Type B pancreatic cell (in vitro differentiated cells): ENCODE measurements at regions not wholly inside any gene's neighbourhood (a gene's known extent, or its start where the extent isn't known, plus 50 kb on each side); places are given as distances from the start of the nearest gene placed in this dataset.

ENCODE experiments used
- DNase-seq: peaks from one replicate; pipeline ENCODE4 v3.0.0; 2021; ENCODE audit warnings: mixed read lengths; ENCODE audit not compliant: unreplicated experiment; ENCODE audit errors: extremely low spot score
- H3K27ac Mint-ChIP-seq: 2 replicates; pipeline ENCODE4 v1.8.0; 2021; ENCODE audit warnings: mild to moderate bottlenecking, mixed read lengths
- H3K27me3 Mint-ChIP-seq: 2 replicates; pipeline ENCODE4 v1.8.0; 2021; ENCODE audit warnings: mixed read lengths
- H3K36me3 Mint-ChIP-seq: 2 replicates; pipeline ENCODE4 v1.8.0; 2021; ENCODE audit warnings: mixed read lengths
- H3K4me1 Mint-ChIP-seq: one replicate; pipeline ENCODE4 v1.8.0; 2021; ENCODE audit warnings: mixed read lengths; ENCODE audit not compliant: unreplicated experiment
- H3K4me3 Mint-ChIP-seq: 2 replicates; pipeline ENCODE4 v1.8.0; 2021; ENCODE audit warnings: mild to moderate bottlenecking, mixed read lengths
- H3K9me3 Mint-ChIP-seq: 2 replicates; pipeline ENCODE4 v1.8.0; 2021; ENCODE audit warnings: mixed read lengths
- CTCF ChIP-seq: fragments of 200-600 bp; sonication (generic); conservative IDR thresholded peaks from 2 replicates; pipeline ENCODE4 v1.5.0; 2021; ENCODE audit warnings: antibody characterized with exemption, mild to moderate bottlenecking

GRCh38 chr22:42194953-42195352 is 64.3 kb upstream of the CYP2D6 start:
- Mint-ChIP-seq H3K9me3 (no peaks in the 10 kb centered on the region), H3K27ac (peak overlapping the region; percentile 95), H3K27me3 (no peaks in the 10 kb centered on the region)

GRCh38 chr22:42194104-42194851 is 63.7 kb upstream of the CYP2D6 start:
- Mint-ChIP-seq H3K4me1 (peaks cover 32% of the 10 kb centered on the region), H3K27me3 (no peaks in the 10 kb centered on the region), H3K27ac (peak overlapping the region; percentile 95), H3K4me3 (peak overlapping the region; percentile 67), H3K9me3 (no peaks in the 10 kb centered on the region), H3K36me3 (peaks cover 3% of the 10 kb centered on the region)
- TF ChIP-seq CTCF, result no peak
- DNase-seq, result no peak

More at GRCh38 chr22:42194953-42195352, 64.3 kb upstream of the CYP2D6 start:
- peaks cover 5% of the 10 kb centered on the region for H3K36me3 Mint-ChIP-seq
- H3K4me1 Mint-ChIP-seq, result peaks cover 26% of the 10 kb centered on the region
- no peak for TF ChIP-seq CTCF
- no peak for DNase-seq
- peak overlapping the region; percentile 67 for H3K4me3 Mint-ChIP-seq

- TF ChIP-seq CTCF, result no peak
- Mint-ChIP-seq H3K36me3 (peaks cover 3% of the 10 kb centered on the region), H3K4me1 (peaks cover 42% of the 10 kb centered on the region), H3K4me3 (no peak overlapping the region), H3K27me3 (no peaks in the 10 kb centered on the region), H3K27ac (no peak overlapping the region), H3K9me3 (no peaks in the 10 kb centered on the region)
- DNase-seq, result no peak
Measured at GRCh38 chr22:42192547-42192946, 61.9 kb upstream of the CYP2D6 start.

GRCh38 chr22:42190274-42190673 is 59.7 kb upstream of the CYP2D6 start:
- Mint-ChIP-seq H3K27ac (no peak overlapping the region), H3K4me3 (no peak overlapping the region), H3K36me3 (peaks cover 3% of the 10 kb centered on the region), H3K9me3 (no peaks in the 10 kb centered on the region), H3K27me3 (no peaks in the 10 kb centered on the region), H3K4me1 (peaks cover 40% of the 10 kb centered on the region)
- TF ChIP-seq CTCF, result no peak
- no peak for DNase-seq

GRCh38 chr22:42189761-42190160 is 59.2 kb upstream of the CYP2D6 start:
- no peaks in the 10 kb centered on the region for H3K9me3 Mint-ChIP-seq
- no peak overlapping the region for H3K4me3 Mint-ChIP-seq
- H3K4me1 Mint-ChIP-seq, result peaks cover 39% of the 10 kb centered on the region
- H3K27ac Mint-ChIP-seq, result no peak overlapping the region
- H3K27me3 Mint-ChIP-seq, result no peaks in the 10 kb centered on the region
- H3K36me3 Mint-ChIP-seq, result peaks cover 2% of the 10 kb centered on the region
- no peak for TF ChIP-seq CTCF
- DNase-seq, result no peak
